H1 (cell line): ENCODE measurements at regions not wholly inside any gene's neighbourhood (a gene's known extent, or its start where the extent isn't known, plus 50 kb on each side); places are given as distances from the start of the nearest gene placed in this dataset.

Experiments
- BACH1 ChIP-seq: IDR thresholded peaks from 2 replicates; pipeline ENCODE4 v1.6.1; 2012; ENCODE audit warnings: low read length, improper control_type of control experiment
- CEBPB ChIP-seq: IDR thresholded peaks from 2 replicates; pipeline ENCODE4 v1.6.1; 2012; ENCODE audit warnings: low read depth, low read length
- CHD2 ChIP-seq: IDR thresholded peaks from 2 replicates; pipeline ENCODE4 v1.6.1; 2012; ENCODE audit warnings: low read length, improper control_type of control experiment
- CTCF ChIP-seq, 3 experiments: IDR thresholded peaks; 1 replicate in 2 of 3; 2 replicates in 1 of 3; pipeline versions ENCODE4 v1.5.1 to v1.6.1; 2011; ENCODE audit warnings: low read length in 3 of 3, mild to moderate bottlenecking in 3 of 3, inconsistent platforms in 2 of 3, low read depth in 1 of 3, moderate library complexity in 1 of 3; ENCODE audit not compliant: insufficient read depth in 1 of 3; ENCODE audit errors: control extremely low read depth in 1 of 3
- EP300 ChIP-seq, 2 experiments: IDR thresholded peaks; 1 replicate in 1 of 2; 2 replicates in 1 of 2; pipeline ENCODE4 v1.6.1; 2011 to 2012; ENCODE audit warnings: low read depth in 2 of 2, low read length in 2 of 2, mild to moderate bottlenecking in 2 of 2, borderline replicate concordance in 1 of 2, inconsistent platforms in 1 of 2, moderate library complexity in 1 of 2
- MAFK ChIP-seq: IDR thresholded peaks from 2 replicates; pipeline ENCODE4 v1.6.1; 2012; ENCODE audit warnings: low read depth, mild to moderate bottlenecking, improper control_type of control experiment, low read length
- MAX ChIP-seq: IDR thresholded peaks from 2 replicates; pipeline ENCODE4 v1.6.1; 2012; ENCODE audit warnings: inconsistent platforms
- POLR2AphosphoS5 ChIP-seq: IDR thresholded peaks from 2 replicates; pipeline ENCODE4 v1.6.1; 2011; ENCODE audit warnings: low read depth, low read length
- SP1 ChIP-seq: IDR thresholded peaks from 2 replicates; pipeline ENCODE4 v1.6.1; 2011; ENCODE audit warnings: low read depth, low read length

- TF ChIP-seq CEBPB (no peak), MAFK (no peak), POLR2AphosphoS5 (no peak), BACH1 (no peak), SP1 (no peak), CHD2 (no peak), CTCF (IDR thresholded peaks at IDR 0.05; ENCODE audit: control extremely low read depth in 1 of 3, insufficient read depth in 1 of 3, low read depth in 1 of 3, low read length in 3 of 3) (no peak), EP300 (IDR thresholded peaks at IDR 0.05; ENCODE audit: borderline replicate concordance in 1 of 2, low read depth in 2 of 2, low read length in 2 of 2) (no peak), MAX (no peak)
Measured at GRCh38 chr12:98446060-98446459, 69.3 kb upstream of the TMPO start.
